CD4-positive, alpha-beta T cell (primary cell): ENCODE measurements at regions not wholly inside any gene's neighbourhood (a gene's known extent, or its start where the extent isn't known, plus 50 kb on each side); places are given as distances from the start of the nearest gene placed in this dataset.

ENCODE experiments used
- ATAC-seq: fragments of 200-7000 bp; cut with Tn5 transposase; one replicate; pipeline ENCODE4 v1.10.0; 2022; ENCODE audit warnings: mild to moderate bottlenecking; ENCODE audit not compliant: poor library complexity
- CTCF ChIA-PET: fragments of 350-600 bp; sonication (Branson Sonifier 250); formaldehyde crosslinking; loops from one replicate; lab custom pipeline; 2021; ENCODE audit warnings: antibody characterized with exemption, inconsistent platforms; lab: Charles Lee
- POLR2A ChIA-PET: fragments of 350-600 bp; sonication (Branson Sonifier 250); formaldehyde crosslinking; loops from one replicate; lab custom pipeline; 2021; ENCODE audit warnings: antibody characterized with exemption, inconsistent platforms; lab: Charles Lee
- DNase-seq, 14 experiments: peaks; one replicate each; pipeline ENCODE4 v3.0.0-alpha.2; 2013 to 2020; ENCODE audit warnings: mixed read lengths in 2 of 14
- H3K27ac ChIP-seq, 2 donors: one replicate each; pipeline versions ENCODE4 v1.5.1 to v1.7.0; 2013; ENCODE audit warnings: low read length in 2 of 2, low read depth in 1 of 2, mild to moderate bottlenecking in 1 of 2
- H3K27me3 ChIP-seq, 2 experiments: 1 replicate in 1 of 2; 2 replicates in 1 of 2; pipeline versions ENCODE4 v1.6.1 to v1.7.0; 2013; ENCODE audit warnings: low read length in 2 of 2, control low read depth in 1 of 2, mild to moderate bottlenecking in 1 of 2, moderate library complexity in 1 of 2; ENCODE audit not compliant: insufficient read depth in 2 of 2, control insufficient read depth in 1 of 2
- H3K36me3 ChIP-seq: one replicate; pipeline ENCODE4 v1.6.1; 2013; ENCODE audit warnings: low read length, control low read depth; ENCODE audit not compliant: insufficient read depth
- H3K4me1 ChIP-seq: one replicate; pipeline ENCODE4 v1.6.1; 2013; ENCODE audit warnings: low read length, control low read depth; ENCODE audit not compliant: insufficient read depth
- H3K4me3 ChIP-seq: one replicate; pipeline ENCODE4 v1.5.1; 2013; ENCODE audit warnings: mild to moderate bottlenecking, low read length, moderate library complexity
- H3K9me3 ChIP-seq, 2 experiments: 1 replicate in 1 of 2; 2 replicates in 1 of 2; pipeline versions ENCODE4 v1.6.1 to v1.7.0; 2013; ENCODE audit warnings: low read length in 2 of 2, mild to moderate bottlenecking in 2 of 2, control low read depth in 1 of 2, moderate library complexity in 1 of 2; ENCODE audit not compliant: control insufficient read depth in 1 of 2, insufficient read depth in 1 of 2
- H3K27ac Mint-ChIP-seq: one replicate; pipeline ENCODE4 v1.8.0; 2020; ENCODE audit warnings: mixed read lengths
- H3K27me3 Mint-ChIP-seq: one replicate; pipeline ENCODE4 v1.8.0; 2021; ENCODE audit warnings: mixed read lengths
- H3K36me3 Mint-ChIP-seq: one replicate; pipeline ENCODE4 v1.8.0; 2021; ENCODE audit warnings: low read depth, mixed read lengths
- H3K4me1 Mint-ChIP-seq: one replicate; pipeline ENCODE4 v1.8.0; 2021; ENCODE audit warnings: low read depth, mixed read lengths
- H3K4me3 Mint-ChIP-seq: one replicate; pipeline ENCODE4 v1.8.0; 2020; ENCODE audit warnings: mild to moderate bottlenecking, mixed read lengths
- H3K9me3 Mint-ChIP-seq: one replicate; pipeline ENCODE4 v1.8.0; 2020; ENCODE audit warnings: mixed read lengths
- CTCF ChIP-seq: fragments of 200-600 bp; IDR thresholded peaks from one replicate; pipeline ENCODE4 v1.8.0; 2022; ENCODE audit warnings: antibody characterized with exemption, mild to moderate bottlenecking
- intact Hi-C, 2 experiments: fragments of 100-400 bp; cut with DNase I in 1 of 2; cut with micrococcal nuclease in 1 of 2; formaldehyde crosslinking; loops; one replicate each; pipeline versions ENCODE4 v1.15.1 to v1.9.0; 2023 to 2025; cut with DNase I, micrococcal nuclease

GRCh38 chr9:86494644-86495111 is 140.5 kb upstream of the TUT7 start:
- Histone ChIP-seq H3K36me3 (no peaks in the 10 kb centered on the region), H3K9me3 (no peaks in the 10 kb centered on the region), H3K4me1 (no peaks in the 10 kb centered on the region), H3K27ac (no peak overlapping the region), H3K4me3 (no peak overlapping the region), H3K27me3 (peaks cover 0 to 3% of the 10 kb centered on the region in 2 experiments)
- no peak for TF ChIP-seq CTCF
- ChIA-PET POLR2A (no interaction called here), CTCF (no interaction called here)
- intact Hi-C loops: no loop called here
- H3K4me1 Mint-ChIP-seq: no peaks in the 10 kb centered on the region
- ATAC-seq: no peak
- H3K4me3 Mint-ChIP-seq: no peak overlapping the region
- DNase-seq: no peak
- no peaks in the 10 kb centered on the region for H3K36me3 Mint-ChIP-seq
- H3K27me3 Mint-ChIP-seq: peaks cover 25% of the 10 kb centered on the region
- H3K9me3 Mint-ChIP-seq: no peaks in the 10 kb centered on the region
- H3K27ac Mint-ChIP-seq: no peak overlapping the region

- no peak for TF ChIP-seq CTCF
- Mint-ChIP-seq H3K27me3 (peaks cover 13% of the 10 kb centered on the region), H3K4me3 (no peak overlapping the region), H3K9me3 (no peaks in the 10 kb centered on the region), H3K27ac (no peak overlapping the region), H3K4me1 (no peaks in the 10 kb centered on the region), H3K36me3 (no peaks in the 10 kb centered on the region)
- POLR2A ChIA-PET: no interaction called here
- H3K4me3 ChIP-seq: no peak overlapping the region
- H3K36me3 ChIP-seq: no peaks in the 10 kb centered on the region
- no peaks in the 10 kb centered on the region for H3K4me1 ChIP-seq
- CTCF ChIA-PET: no interaction called here
- no peaks in the 10 kb centered on the region for H3K9me3 ChIP-seq
- H3K27me3 ChIP-seq: peaks cover 0 to 3% of the 10 kb centered on the region in 2 experiments
- intact Hi-C loops: no loop called here
- no peak for ATAC-seq
- H3K27ac ChIP-seq: no peak overlapping the region
- no peak for DNase-seq
Observed at GRCh38 chr9:86491468-86492266, 137.5 kb upstream of the TUT7 start.

- no peaks in the 10 kb centered on the region for H3K4me1 ChIP-seq
- no peaks in the 10 kb centered on the region for H3K4me1 Mint-ChIP-seq
- TF ChIP-seq CTCF: no peak
- no peak overlapping the region for H3K4me3 ChIP-seq
- H3K9me3 ChIP-seq: no peaks in the 10 kb centered on the region
- CTCF ChIA-PET: no interaction called here
- H3K27ac ChIP-seq: no peak overlapping the region
- H3K9me3 Mint-ChIP-seq: no peaks in the 10 kb centered on the region
- peaks cover 0 to 3% of the 10 kb centered on the region in 2 experiments for H3K27me3 ChIP-seq
- DNase-seq (no peak), ATAC-seq (no peak)
- no peaks in the 10 kb centered on the region for H3K36me3 Mint-ChIP-seq
- H3K4me3 Mint-ChIP-seq: no peak overlapping the region
- intact Hi-C loops: no loop called here
- H3K27ac Mint-ChIP-seq: no peak overlapping the region
- no peaks in the 10 kb centered on the region for H3K36me3 ChIP-seq
- POLR2A ChIA-PET: no interaction called here
- no peaks in the 10 kb centered on the region for H3K27me3 Mint-ChIP-seq
Observed at GRCh38 chr9:86488794-86489193, 134.6 kb upstream of the TUT7 start.
